A549 (cell line): ENCODE measurements at regions not wholly inside any gene's neighbourhood (a gene's known extent, or its start where the extent isn't known, plus 50 kb on each side); places are given as distances from the start of the nearest gene placed in this dataset.

Experiments
- ATAC-seq, 2 experiments: fragments of 200-7000 bp in 1 of 2; fragments of >200 bp in 1 of 2; cut with Nextera tagmentation in 1 of 2; cut with Tn5 transposase in 1 of 2; 3 replicates each; pipeline versions ENCODE4 v1.8.0 to v1.9.1; 2018 to 2020; ENCODE audit warnings: mild to moderate bottlenecking in 1 of 2, moderate library complexity in 1 of 2
- CTCF ChIA-PET: fragments of 300-600 bp; sonication (Branson Sonifier 250); formaldehyde crosslinking; extraction: SDS; loops from one replicate; lab custom pipeline; 2021; ENCODE audit warnings: antibody characterized with exemption, inconsistent platforms; lab: Yijun Ruan, JAX
- POLR2A ChIA-PET: fragments of 350-600 bp; formaldehyde crosslinking; extraction: SDS; loops from one replicate; lab custom pipeline; 2021; ENCODE audit warnings: antibody characterized with exemption, inconsistent platforms; lab: Yijun Ruan, JAX
- DNase-seq, 2 experiments: peaks; one replicate each; pipeline versions ENCODE4 v3.0.0 to v3.0.0-alpha.2; 2011 to 2016; ENCODE audit warnings: low read depth in 1 of 2, low spot score in 1 of 2
- FAIRE-seq: peaks from 2 replicates; lab custom pipeline; 2011; peaks lifted over from hg19 to GRCh38; lab: Jason Lieb, UNC
- H3K27ac ChIP-seq, 2 experiments: fragments of >200 bp; sonication (Bioruptor Twin); formaldehyde crosslinking; 3 replicates each; pipeline ENCODE4 v1.5.1; 2016 to 2017
- H3K4me1 ChIP-seq: fragments of >200 bp; sonication (Bioruptor Twin); formaldehyde crosslinking; 3 replicates; pipeline ENCODE4 v1.6.1; 2016
- H3K4me2 ChIP-seq: fragments of >200 bp; sonication (Bioruptor Twin); formaldehyde crosslinking; 3 replicates; pipeline ENCODE4 v1.6.1; 2016
- H3K4me3 ChIP-seq: fragments of >200 bp; sonication (Bioruptor Twin); formaldehyde crosslinking; 3 replicates; pipeline ENCODE4 v1.5.1; 2016
- H3K9me3 ChIP-seq: fragments of >200 bp; sonication (Bioruptor Twin); formaldehyde crosslinking; 3 replicates; pipeline ENCODE4 v1.6.1; 2016
- CBX2 ChIP-seq: fragments of 200-600 bp; sonication (generic); IDR thresholded peaks from 2 replicates; pipeline ENCODE4 v1.6.1; 2016; ENCODE audit warnings: low read depth, mild to moderate bottlenecking, borderline replicate concordance
- CBX8 ChIP-seq: fragments of 200-600 bp; sonication (generic); IDR thresholded peaks from 2 replicates; pipeline ENCODE4 v1.6.1; 2016
- CEBPB ChIP-seq, 2 experiments: fragments of >200 bp in 1 of 2; sonication (Bioruptor Twin) in 1 of 2; formaldehyde crosslinking in 1 of 2; IDR thresholded peaks; 2 replicates each; pipeline ENCODE4 v1.6.1; 2012 to 2016
- CHD4 ChIP-seq: fragments of 200-600 bp; sonication (generic); IDR thresholded peaks from 2 replicates; pipeline ENCODE4 v1.6.1; 2016; ENCODE audit warnings: antibody characterized with exemption, mild to moderate bottlenecking, borderline replicate concordance
- CTCF ChIP-seq: fragments of >200 bp; sonication (Bioruptor Twin); formaldehyde crosslinking; IDR thresholded peaks from 3 replicates; pipeline ENCODE4 v1.5.1; 2016
- ELK1 ChIP-seq: fragments of 150-350 bp; IDR thresholded peaks from 2 replicates; pipeline ENCODE4 v1.6.1; 2014; ENCODE audit warnings: low read depth, mild to moderate bottlenecking, low read length
- FOSL2 ChIP-seq, 2 experiments: fragments of 450-650 bp in 1 of 2; fragments of >200 bp in 1 of 2; sonication (Bioruptor Twin) in 1 of 2; formaldehyde crosslinking; IDR thresholded peaks; 2 replicates each; pipeline versions ENCODE4 v1.5.0 to v1.6.1; 2016 to 2020; ENCODE audit warnings: mild to moderate bottlenecking in 1 of 2, moderate library complexity in 1 of 2
- GATA3 ChIP-seq: IDR thresholded peaks from 2 replicates; pipeline ENCODE4 v1.6.1; 2012; ENCODE audit warnings: borderline replicate concordance
- HOXA7 ChIP-seq: fragments of 250-450 bp; sonication (Bioruptor Pico); IDR thresholded peaks from 2 replicates; pipeline ENCODE4 v1.5.0; 2020; ENCODE audit warnings: mild to moderate bottlenecking, moderate library complexity
- HOXB13 ChIP-seq: fragments of 250-450 bp; sonication (Bioruptor Pico); IDR thresholded peaks from 2 replicates; pipeline ENCODE4 v1.5.0; 2020; ENCODE audit warnings: low read depth, mild to moderate bottlenecking, moderate library complexity
- KDM5A ChIP-seq: fragments of 200-600 bp; sonication (generic); IDR thresholded peaks from 2 replicates; pipeline ENCODE4 v1.6.1; 2016; ENCODE audit warnings: antibody characterized with exemption, mild to moderate bottlenecking
- MAX ChIP-seq: IDR thresholded peaks from 2 replicates; pipeline ENCODE4 v1.6.1; 2012
- MYC ChIP-seq: IDR thresholded peaks from 2 replicates; pipeline ENCODE4 v1.6.1; 2012; ENCODE audit warnings: mild to moderate bottlenecking, inconsistent platforms, low read length, improper control_type of control experiment, borderline replicate concordance
- NFE2L2 ChIP-seq: fragments of 150-350 bp; conservative IDR thresholded peaks from 2 replicates; pipeline ENCODE4 v1.6.1; 2014; ENCODE audit warnings: low read length
- NPAS2 ChIP-seq: fragments of 250-450 bp; sonication (Bioruptor Pico); IDR thresholded peaks from 2 replicates; pipeline ENCODE4 v1.8.0; 2022; ENCODE audit warnings: mild to moderate bottlenecking, moderate library complexity, borderline replicate concordance
- PBX3 ChIP-seq: IDR thresholded peaks from 2 replicates; pipeline ENCODE4 v1.6.1; 2012
- POLR2A ChIP-seq: IDR thresholded peaks from 2 replicates; pipeline ENCODE4 v1.6.1; 2012; ENCODE audit warnings: mild to moderate bottlenecking, low read length
- POLR2AphosphoS2 ChIP-seq: conservative IDR thresholded peaks from 2 replicates; pipeline ENCODE4 v1.6.1; 2012; ENCODE audit warnings: low read length, improper control_type of control experiment, inconsistent platforms
- RARB ChIP-seq: fragments of 250-450 bp; sonication (Bioruptor Pico); IDR thresholded peaks from 2 replicates; pipeline ENCODE4 v1.8.0; 2021; ENCODE audit warnings: mild to moderate bottlenecking, moderate library complexity
- REST ChIP-seq: fragments of 200-600 bp; sonication (generic); IDR thresholded peaks from 2 replicates; pipeline ENCODE4 v1.6.1; 2016; ENCODE audit warnings: antibody characterized with exemption, mild to moderate bottlenecking, moderate library complexity
- RFX5 ChIP-seq: fragments of 450-650 bp; IDR thresholded peaks from 2 replicates; pipeline ENCODE4 v1.7.1; 2014; ENCODE audit warnings: antibody characterized with exemption, mild to moderate bottlenecking, moderate library complexity
- TFCP2L1 ChIP-seq: fragments of 250-450 bp; sonication (Bioruptor Pico); IDR thresholded peaks from 2 replicates; pipeline ENCODE4 v1.5.0; 2021; ENCODE audit warnings: mild to moderate bottlenecking
- TP53 ChIP-seq: fragments of 250-450 bp; sonication (Bioruptor Pico); IDR thresholded peaks from 2 replicates; pipeline ENCODE4 v1.5.0; 2021; ENCODE audit warnings: mild to moderate bottlenecking, moderate library complexity
- ZFP36 ChIP-seq: fragments of 450-650 bp; IDR thresholded peaks from 2 replicates; pipeline ENCODE4 v1.6.1; 2014; ENCODE audit warnings: borderline replicate concordance; ENCODE audit not compliant: partially characterized antibody
- WGBS: methylation state at CpG from one replicate; pipeline ENCODE4 v1.1.6; 2017; ENCODE audit errors: missing lambda C conversion rate; 5-methylcytosine and 5-hydroxymethylcytosine counted together

- H3K4me3 ChIP-seq, result no peak overlapping the region
- H3K27ac ChIP-seq, result no peak overlapping the region
- FAIRE-seq (no peak), ATAC-seq (no peak), DNase-seq (no peak)
- WGBS, result 67% methylated on average over 4 of the region's 4 CpGs
- H3K4me2 ChIP-seq, result no peak overlapping the region
- CTCF ChIA-PET, result interaction anchor here (0.6 kb wide), 1 partner anchor 8 kb away, joined by 3 read pairs; no protein-coding TSS in a partner anchor
- TF ChIP-seq CTCF (no peak), NFE2L2 (no peak), RARB (no peak), CBX8 (no peak), CHD4 (no peak), GATA3 (no peak), POLR2AphosphoS2 (no peak), MYC (no peak), PBX3 (no peak), HOXB13 (CRISPR knock-in tag) (no peak), KDM5A (no peak), TP53 (CRISPR knock-in tag) (no peak), POLR2A (no peak)
- H3K9me3 ChIP-seq, result no peaks in the 10 kb centered on the region
- no peaks in the 10 kb centered on the region for H3K4me1 ChIP-seq
- POLR2A ChIA-PET, result interaction anchor here (0.7 kb wide), 1 partner anchor 348 kb away, joined by 4 read pairs; no protein-coding TSS in a partner anchor
Measured at GRCh38 chr5:142411656-142412425, 87.0 kb upstream of the SPRY4 start.

- Histone ChIP-seq H3K4me2 (no peak overlapping the region), H3K27ac (no peak overlapping the region), H3K4me1 (no peaks in the 10 kb centered on the region)
- POLR2A ChIA-PET, result interaction anchor here (0.7 kb wide), 1 partner anchor 347 kb away, joined by 4 read pairs; no protein-coding TSS in a partner anchor
- 88% methylated on average over 7 of the region's 7 CpGs for WGBS
- FAIRE-seq, result no peak
- TF ChIP-seq CBX8, result no peak
- TF ChIP-seq CBX2, result no peak
- TF ChIP-seq TFCP2L1, result no peak
- TF ChIP-seq NFE2L2, result no peak
- TF ChIP-seq NPAS2 (CRISPR knock-in tag), result no peak
- TF ChIP-seq CTCF, result no peak
- TF ChIP-seq REST, result no peak
- no peak for TF ChIP-seq FOSL2 (IDR thresholded peaks at IDR 0.05)
- TF ChIP-seq FOSL2 (CRISPR knock-in tag; IDR thresholded peaks at IDR 0.05), result no peak
- TF ChIP-seq ZFP36, result no peak
- TF ChIP-seq POLR2AphosphoS2, result no peak
- no peak for TF ChIP-seq HOXA7 (CRISPR knock-in tag)
- no peak for TF ChIP-seq CHD4
- no peak for TF ChIP-seq CEBPB (IDR thresholded peaks at IDR 0.05)
- TF ChIP-seq RFX5, result no peak
- TF ChIP-seq MAX, result no peak
- no peak for TF ChIP-seq ELK1
- TF ChIP-seq, all 56 proteins: peak for 0
- DNase-seq (no peak), ATAC-seq (no peak)
- CTCF ChIA-PET, result interaction anchor here (0.6 kb wide), 1 partner anchor 9 kb away, joined by 3 read pairs; no protein-coding TSS in a partner anchor
- no peak overlapping the region for H3K4me3 ChIP-seq
- no peaks in the 10 kb centered on the region for H3K9me3 ChIP-seq
Measured at GRCh38 chr5:142411103-142411502, 86.3 kb upstream of the SPRY4 start.
